SH-SY5Y (cell line): ENCODE measurements at regions not wholly inside any gene's neighbourhood (a gene's known extent, or its start where the extent isn't known, plus 50 kb on each side); places are given as distances from the start of the nearest gene placed in this dataset.

Source experiments
- GATA2 ChIP-seq: IDR thresholded peaks from 2 replicates; pipeline ENCODE4 v1.6.1; 2011; ENCODE audit warnings: mild to moderate bottlenecking, low read depth, low read length
- GATA3 ChIP-seq: IDR thresholded peaks from 2 replicates; pipeline ENCODE4 v1.6.1; 2011; ENCODE audit warnings: low read depth, mild to moderate bottlenecking, low read length, moderate library complexity

DNA sequence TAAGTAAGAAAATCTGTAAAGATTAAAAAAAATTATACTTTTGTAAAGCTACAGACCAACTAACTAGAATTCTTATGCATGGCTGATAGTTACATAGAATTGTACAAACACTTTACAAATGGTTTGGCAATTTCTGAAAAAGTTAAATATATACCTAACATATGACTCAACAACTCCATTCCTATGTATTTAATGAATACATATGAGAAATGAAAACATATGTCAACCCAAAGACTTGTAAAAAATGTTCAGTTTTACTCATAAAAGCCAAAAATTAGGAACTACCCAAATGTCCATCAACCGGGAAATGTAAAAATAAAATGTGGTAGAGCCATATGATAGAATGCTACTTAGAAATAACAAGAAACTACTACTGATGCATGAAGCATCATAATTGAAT is 152.6 kb upstream of the NRG3 start:
- TF ChIP-seq GATA2 (no peak), GATA3 (no peak)

DNA sequence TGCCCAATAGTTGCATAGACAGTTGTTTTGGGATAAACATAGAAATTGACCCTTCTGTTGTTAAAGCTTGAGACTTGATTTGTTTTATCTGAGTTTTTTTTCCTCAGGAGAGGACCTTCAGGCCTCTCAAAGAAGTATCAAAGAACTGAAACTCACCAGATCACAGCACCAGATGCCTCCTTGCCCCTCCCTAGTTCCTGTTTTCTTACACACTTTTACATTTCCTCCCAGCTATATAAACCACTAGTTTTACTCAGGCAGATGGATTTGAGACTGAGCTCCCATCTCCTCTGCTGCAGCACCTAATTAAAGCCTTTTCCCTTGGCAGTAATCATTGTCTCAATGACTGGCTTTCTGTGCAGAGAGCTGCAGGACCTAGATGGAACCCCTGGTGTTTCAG is 150.6 kb upstream of the NRG3 start:
- no peak for TF ChIP-seq GATA2
- no peak for TF ChIP-seq GATA3

DNA sequence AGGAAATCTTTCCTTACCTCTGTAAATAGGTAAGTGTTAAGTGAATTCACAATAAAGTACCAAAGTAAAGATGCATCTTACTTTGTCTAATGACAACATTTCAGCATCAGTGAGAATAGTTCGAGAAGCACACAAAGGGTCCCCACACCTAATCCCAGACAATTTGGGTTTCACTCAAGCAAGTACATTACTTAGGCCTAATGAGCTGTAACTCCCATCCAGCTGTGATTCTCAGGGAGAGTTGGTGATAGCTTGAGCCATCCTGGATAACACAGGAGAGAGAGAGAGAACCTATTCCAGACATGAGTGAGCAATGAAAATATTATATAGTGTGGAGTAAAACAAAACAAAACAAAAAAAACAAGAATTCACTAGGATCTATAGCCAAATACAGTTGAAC is 149.1 kb upstream of the NRG3 start:
- TF ChIP-seq GATA3 (no peak), GATA2 (no peak)

DNA sequence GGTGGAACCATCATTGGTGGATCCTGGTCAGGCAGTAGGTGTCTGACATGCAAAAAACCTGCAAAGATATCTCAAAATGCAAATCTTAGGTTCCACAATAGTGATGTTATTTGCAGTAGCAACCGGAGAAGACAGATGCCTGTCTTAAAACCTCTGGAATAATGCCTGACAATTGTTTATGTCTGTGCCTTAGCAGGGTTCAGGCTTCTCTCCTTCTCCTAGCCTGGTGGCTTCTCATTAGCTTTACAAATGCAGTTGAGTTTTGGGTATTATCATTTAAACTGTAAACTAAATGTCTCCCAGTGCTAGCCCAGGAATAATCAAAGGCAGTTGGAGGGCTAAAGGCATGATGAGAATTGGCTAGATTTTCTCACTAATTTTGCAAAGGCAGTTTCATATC is 146.3 kb upstream of the NRG3 start:
- TF ChIP-seq GATA3 (no peak), GATA2 (no peak)

DNA sequence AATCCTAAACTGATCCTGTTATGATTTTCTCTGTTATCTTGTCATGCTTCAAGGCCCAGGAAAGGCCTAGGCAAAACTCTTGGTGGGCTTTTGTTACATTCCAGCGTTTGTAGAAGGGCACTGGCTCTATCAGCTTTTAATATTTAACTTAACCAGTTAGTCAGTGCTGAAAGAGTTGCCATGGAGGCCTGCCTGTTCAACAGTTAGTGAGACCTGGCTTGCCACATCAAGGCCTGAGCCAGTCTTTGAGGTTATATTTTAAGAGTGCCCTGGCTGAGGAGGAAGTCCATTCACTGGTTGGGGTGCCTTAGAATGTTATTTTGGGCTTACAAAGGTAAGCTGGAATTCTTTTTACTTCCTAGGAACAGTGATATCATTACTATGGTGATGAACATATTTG is 144.1 kb upstream of the NRG3 start:
- TF ChIP-seq GATA3: no peak
- TF ChIP-seq GATA2: no peak

DNA sequence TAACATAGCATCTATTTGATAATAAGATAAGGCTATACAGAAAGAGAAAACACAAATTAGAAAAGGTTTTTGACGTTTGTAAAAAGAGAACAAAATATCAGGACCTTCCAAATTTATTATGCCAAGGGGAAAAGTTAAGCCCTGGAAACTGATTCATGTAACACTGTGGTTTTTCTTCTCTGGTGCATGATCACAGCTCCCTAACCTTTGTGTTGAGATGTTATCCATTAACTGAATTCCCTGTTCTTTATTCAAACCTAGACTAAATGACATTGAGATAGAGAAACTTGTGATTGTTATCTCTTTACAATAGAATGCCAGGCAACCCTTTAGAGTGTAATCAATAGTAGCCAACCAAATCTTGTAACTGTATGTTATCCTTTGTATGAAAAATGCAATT is 141.5 kb upstream of the NRG3 start:
- no peak for TF ChIP-seq GATA2

DNA sequence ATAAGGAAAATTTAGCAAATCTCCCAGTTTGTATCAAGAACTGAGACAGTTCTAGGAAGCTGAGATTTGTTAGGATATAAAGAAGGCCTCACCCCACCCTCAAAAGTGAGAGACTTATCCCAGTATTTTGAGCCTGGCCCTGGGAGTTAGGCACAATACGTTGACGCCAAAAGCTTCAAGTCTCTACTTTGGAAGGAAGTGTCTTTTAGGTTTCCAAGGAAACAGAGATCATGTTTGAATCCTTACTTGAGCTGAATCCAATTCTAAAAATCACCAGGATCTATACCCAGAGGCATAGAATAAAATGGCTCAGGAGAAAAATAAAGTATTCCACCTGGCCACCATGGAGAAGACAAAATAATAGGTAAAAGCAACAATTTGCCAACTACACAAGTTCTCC is 115.9 kb upstream of the NRG3 start:
- no peak for TF ChIP-seq GATA3
- no peak for TF ChIP-seq GATA2

DNA sequence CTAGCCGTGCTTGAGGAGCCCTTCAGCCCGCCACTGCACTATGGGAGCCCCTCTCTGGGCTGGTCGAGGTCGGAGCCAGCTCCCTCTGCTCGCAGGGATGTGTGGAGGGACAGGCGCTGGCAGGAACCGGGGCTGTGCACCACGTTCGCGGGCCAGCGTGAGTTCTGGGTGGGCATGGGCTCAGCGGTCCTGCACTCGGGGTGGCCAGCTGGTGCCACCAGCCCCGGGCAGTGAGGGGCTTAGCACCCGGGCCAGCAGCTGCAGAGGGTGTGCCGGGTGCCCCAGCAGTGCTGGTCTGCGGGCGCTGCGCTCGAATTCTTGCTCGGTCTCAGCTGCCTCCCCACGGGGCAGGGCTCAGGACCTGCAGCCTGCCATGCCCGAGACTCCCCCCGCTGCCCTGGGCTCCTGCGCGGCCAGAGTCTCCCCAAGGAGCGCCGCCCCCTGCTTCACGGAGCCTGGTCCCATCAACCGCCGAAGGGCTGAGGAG is 90.8 kb upstream of the NRG3 start:
- TF ChIP-seq GATA3: no peak
- TF ChIP-seq GATA2: no peak

DNA sequence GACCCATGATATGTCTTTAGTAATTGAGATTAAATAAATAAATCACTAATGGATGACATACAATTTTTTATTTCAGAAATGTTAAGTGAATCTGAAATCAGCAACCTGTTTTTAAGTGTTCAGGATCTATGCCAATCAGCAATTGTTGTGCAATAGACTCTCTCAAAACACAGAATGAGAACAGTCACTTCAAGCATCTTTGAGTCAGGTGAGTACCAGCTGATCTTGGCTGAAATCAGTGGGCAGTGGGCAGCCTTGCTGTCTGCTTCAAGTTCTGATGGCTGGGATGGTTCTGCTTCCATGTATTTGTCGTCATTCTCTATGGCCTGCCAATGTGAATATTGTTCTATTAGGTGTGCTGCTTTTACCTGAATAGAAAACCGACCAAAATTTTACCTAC is 82.3 kb upstream of the NRG3 start:
- no peak for TF ChIP-seq GATA2
- no peak for TF ChIP-seq GATA3

DNA sequence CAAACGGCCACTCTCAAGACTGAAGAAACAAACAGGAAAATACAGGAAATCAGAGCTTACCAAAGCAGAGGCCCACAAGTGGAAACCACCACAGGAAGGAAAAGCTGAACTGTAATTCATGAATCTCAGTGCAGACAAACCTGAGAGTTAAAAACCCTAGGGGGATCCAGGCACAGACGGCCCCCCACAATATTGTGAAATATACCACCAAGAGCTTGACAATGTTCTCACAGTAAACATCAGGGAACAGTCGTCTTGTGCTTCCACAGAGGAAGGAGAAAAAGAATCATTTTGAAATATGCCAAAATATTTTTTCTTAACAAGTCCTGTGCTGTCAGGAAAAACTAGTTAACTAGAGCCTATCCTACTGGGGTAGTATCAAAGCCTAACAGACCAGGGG is 68.2 kb upstream of the NRG3 start:
- TF ChIP-seq GATA2 (no peak), GATA3 (no peak)

DNA sequence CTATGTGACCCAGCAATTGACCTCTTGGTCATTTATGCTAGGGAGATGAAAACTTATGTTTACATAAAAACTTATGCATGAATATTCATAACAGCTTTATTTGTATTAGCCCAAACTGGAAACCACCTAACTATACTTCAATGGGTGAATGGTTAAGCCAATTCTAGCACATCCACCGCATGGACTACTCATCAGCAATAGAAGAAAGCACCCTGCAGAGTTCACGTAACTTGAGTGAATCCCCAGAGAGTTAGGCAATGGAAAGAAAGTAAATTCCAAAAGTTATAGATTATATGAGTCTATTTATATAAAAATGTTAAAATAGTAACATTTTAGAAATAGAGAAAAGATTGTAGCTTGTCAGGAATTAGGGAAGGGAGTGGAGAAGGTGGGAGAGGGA is 60.2 kb upstream of the NRG3 start:
- TF ChIP-seq GATA2: no peak
- TF ChIP-seq GATA3: no peak

DNA sequence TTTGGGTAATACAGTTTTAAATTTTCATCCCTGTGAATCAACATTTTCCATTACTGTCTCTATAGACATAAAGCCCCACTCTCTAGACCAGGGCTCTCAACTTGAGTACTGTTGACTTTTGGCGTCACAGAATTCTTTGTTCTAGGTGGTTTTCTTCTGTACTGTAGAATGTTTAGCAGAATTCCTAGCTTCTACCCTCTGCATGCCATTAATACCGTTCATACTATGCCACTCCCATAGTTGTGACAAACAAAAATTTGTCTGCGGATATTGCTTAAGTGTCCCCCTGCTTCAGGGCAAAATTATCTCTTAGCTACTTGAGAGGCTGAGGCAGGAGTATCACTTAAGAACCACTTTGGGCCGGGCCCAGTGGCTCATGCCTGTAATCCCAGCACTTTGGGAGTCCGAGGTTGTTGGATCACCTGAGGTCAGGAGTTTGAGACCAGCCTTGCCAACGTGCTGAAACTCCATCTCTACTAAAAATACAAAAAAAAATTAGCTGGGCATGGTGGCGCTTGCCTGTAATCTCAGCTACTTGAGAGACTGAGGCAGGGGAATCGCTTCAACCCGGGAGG is 57.3 kb upstream of the NRG3 start:
- TF ChIP-seq GATA2: no peak
- no peak for TF ChIP-seq GATA3

DNA sequence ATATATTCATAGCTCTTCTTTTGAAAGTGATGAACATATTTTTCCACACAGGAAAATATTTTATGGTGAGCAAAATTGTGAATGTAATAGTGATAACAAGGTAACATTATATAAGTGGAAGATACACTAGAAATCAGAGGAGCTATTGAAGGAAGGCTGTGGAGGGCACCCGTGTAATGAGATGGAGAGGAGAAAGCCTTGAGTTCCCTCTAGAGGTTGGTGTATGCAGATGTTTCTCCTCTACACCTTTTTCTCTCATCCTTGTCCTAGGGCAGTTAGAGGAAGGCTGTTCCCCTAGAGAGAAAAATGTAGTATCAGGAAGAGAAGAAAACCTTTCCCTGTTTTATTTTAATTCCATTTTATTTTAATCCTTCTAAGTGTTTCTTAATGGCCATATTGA is 54.6 kb upstream of the NRG3 start:
- no peak for TF ChIP-seq GATA3
- TF ChIP-seq GATA2: no peak
